HCT116 (cell line): ENCODE measurements at regions not wholly inside any gene's neighbourhood (a gene's known extent, or its start where the extent isn't known, plus 50 kb on each side); places are given as distances from the start of the nearest gene placed in this dataset.

ENCODE experiments used
- ATAC-seq: fragments of 200-7000 bp; cut with Tn5 transposase; 2 replicates; pipeline ENCODE4 v1.9.1; 2020; ENCODE audit warnings: mild to moderate bottlenecking, moderate library complexity
- BruUV-seq: library from RNA; stranded (reverse); fragments of 400-500 nt; replicated peaks from 2 replicates; lab custom pipeline; 2021; lab: Mats Ljungman, UMichigan
- CTCF ChIA-PET: fragments of 300-600 bp; sonication (Branson Sonifier 250); formaldehyde crosslinking; loops from one replicate; lab custom pipeline; 2021; ENCODE audit warnings: antibody characterized with exemption; lab: Charles Lee
- POLR2A ChIA-PET: fragments of 300-600, 350-600 bp; sonication (Branson Sonifier 250); formaldehyde crosslinking; loops from one replicate; lab custom pipeline; 2021; ENCODE audit warnings: antibody characterized with exemption; lab: Charles Lee
- RAD21 ChIA-PET, 2 experiments: fragments of 300-600 bp; sonication (Branson Sonifier 250); formaldehyde crosslinking; loops; one replicate each; lab custom pipeline; 2023; ENCODE audit warnings: low total read pairs in 2 of 2; ENCODE audit not compliant: uncharacterized antibody in 2 of 2, unreplicated experiment in 2 of 2, low non-redundant PET in 1 of 2; lab: Charles Lee
- DNase-seq: peaks from one replicate; pipeline ENCODE4 v3.0.0-alpha.2; 2010; ENCODE audit warnings: low read depth, low spot score
- H2AFZ ChIP-seq: fragments of 200-600 bp; shearing (Covaris generic), sonication (generic); 2 replicates; pipeline ENCODE4 v1.6.1; 2017; ENCODE audit warnings: low read depth, mixed run types, mixed read lengths, antibody characterized with exemption, low read length; ENCODE audit not compliant: poor library complexity, severe bottlenecking
- H3K27ac ChIP-seq: 2 replicates; pipeline ENCODE4 v1.5.1; 2012; ENCODE audit warnings: low read depth, low read length
- H3K27me3 ChIP-seq: fragments of 200-600 bp; sonication (generic); 2 replicates; pipeline ENCODE4 v1.6.1; 2016; ENCODE audit warnings: mixed run types, low read length, mixed read lengths; ENCODE audit not compliant: insufficient read depth
- H3K36me3 ChIP-seq, 2 experiments: fragments of 200-500 bp in 1 of 2; fragments of 200-600 bp in 1 of 2; sonication (Bioruptor generic) in 1 of 2; sonication (generic) in 1 of 2; 2 replicates each; pipeline versions ENCODE4 v1.5.1 to v1.6.1; 2014 to 2016; ENCODE audit warnings: low read length in 2 of 2, inconsistent platforms in 1 of 2, mixed read lengths in 1 of 2, mixed run types in 1 of 2; ENCODE audit not compliant: insufficient read depth in 2 of 2, control insufficient read depth in 1 of 2
- H3K4me1 ChIP-seq, 2 experiments: fragments of 200-600 bp in 1 of 2; sonication (generic) in 1 of 2; 2 replicates each; pipeline versions ENCODE4 v1.5.1 to v1.6.1; 2012 to 2017; ENCODE audit warnings: low read length in 2 of 2, inconsistent platforms in 1 of 2, mild to moderate bottlenecking in 1 of 2, mixed read lengths in 1 of 2, mixed run types in 1 of 2, moderate library complexity in 1 of 2; ENCODE audit not compliant: insufficient read depth in 2 of 2, control insufficient read depth in 1 of 2
- H3K4me2 ChIP-seq: fragments of 200-600 bp; sonication (generic); 2 replicates; pipeline ENCODE4 v1.6.1; 2017; ENCODE audit warnings: mixed run types, low read length, mixed read lengths
- H3K4me3 ChIP-seq, 2 experiments: fragments of 200-600 bp in 1 of 2; sonication (generic) in 1 of 2; replicated peaks in 1 of 2; 2 replicates each; pipeline ENCODE4 v1.5.1; 2011 to 2016; ENCODE audit warnings: low read length in 2 of 2, control low read depth in 1 of 2, low read depth in 1 of 2, mild to moderate bottlenecking in 1 of 2, mixed read lengths in 1 of 2, mixed run types in 1 of 2
- H3K79me2 ChIP-seq: fragments of 200-600 bp; sonication (generic); 2 replicates; pipeline ENCODE4 v1.6.1; 2017; ENCODE audit warnings: mild to moderate bottlenecking, mixed run types, low read length, moderate library complexity, mixed read lengths; ENCODE audit not compliant: insufficient read depth
- H3K9ac ChIP-seq: fragments of 200-600 bp; sonication (generic); 2 replicates; pipeline ENCODE4 v1.6.1; 2016; ENCODE audit warnings: low read length, mixed read lengths
- H3K9me2 ChIP-seq: fragments of 200-600 bp; sonication (generic), shearing (Covaris generic); 2 replicates; pipeline ENCODE4 v1.6.1; 2017; ENCODE audit warnings: mixed run types, mild to moderate bottlenecking, moderate library complexity; ENCODE audit not compliant: insufficient read depth
- H3K9me3 ChIP-seq, 2 experiments: fragments of 200-500 bp in 1 of 2; fragments of 200-600 bp in 1 of 2; sonication (Bioruptor generic) in 1 of 2; sonication (generic) in 1 of 2; 2 replicates each; pipeline ENCODE4 v1.6.1; 2014 to 2017; ENCODE audit warnings: low read length in 2 of 2, mixed read lengths in 2 of 2, inconsistent platforms in 1 of 2, low read depth in 1 of 2, mild to moderate bottlenecking in 1 of 2, mixed run types in 1 of 2, moderate library complexity in 1 of 2; ENCODE audit not compliant: control insufficient read depth in 1 of 2, insufficient read depth in 1 of 2
- H4K20me1 ChIP-seq: fragments of 200-600 bp; sonication (generic), shearing (Covaris generic); 2 replicates; pipeline ENCODE4 v1.6.1; 2017; ENCODE audit warnings: mixed run types, mild to moderate bottlenecking, moderate library complexity; ENCODE audit not compliant: insufficient read depth
- ATF3 ChIP-seq: IDR thresholded peaks from 2 replicates; pipeline ENCODE4 v1.6.1; 2012
- CBX3 ChIP-seq: IDR thresholded peaks from 2 replicates; pipeline ENCODE4 v1.6.1; 2012; ENCODE audit warnings: low read depth
- CEBPB ChIP-seq: IDR thresholded peaks from 2 replicates; pipeline ENCODE4 v1.6.1; 2012; ENCODE audit warnings: low read depth
- CTCF ChIP-seq, 3 experiments: fragments of 200-600 bp in 1 of 3; sonication (generic) in 1 of 3; IDR thresholded peaks in 2 of 3; conservative IDR thresholded peaks in 1 of 3; 2 replicates each; pipeline ENCODE4 v1.5.1; 2012 to 2017; ENCODE audit warnings: low read depth in 2 of 3, low read length in 2 of 3, antibody characterized with exemption in 1 of 3, borderline replicate concordance in 1 of 3, control low read depth in 1 of 3, mild to moderate bottlenecking in 1 of 3, mixed read lengths in 1 of 3, mixed run types in 1 of 3, moderate library complexity in 1 of 3; ENCODE audit not compliant: insufficient read depth in 1 of 3
- ELF1 ChIP-seq: IDR thresholded peaks from 2 replicates; pipeline ENCODE4 v1.6.1; 2012; ENCODE audit warnings: low read depth, borderline replicate concordance
- EZH2 ChIP-seq: fragments of 200-600 bp; sonication (generic); IDR thresholded peaks from 2 replicates; pipeline ENCODE4 v1.6.1; 2017; ENCODE audit warnings: antibody characterized with exemption, mixed run types
- JUND ChIP-seq: IDR thresholded peaks from 2 replicates; pipeline ENCODE4 v1.6.1; 2012
- MAX ChIP-seq: IDR thresholded peaks from 2 replicates; pipeline ENCODE4 v1.6.1; 2012
- POLR2A ChIP-seq: IDR thresholded peaks from 2 replicates; pipeline ENCODE4 v1.7.0; 2011; ENCODE audit warnings: borderline replicate concordance; ENCODE audit not compliant: insufficient read depth, insufficient read length; ENCODE audit errors: extremely low read depth
- POLR2AphosphoS5 ChIP-seq: IDR thresholded peaks from 2 replicates; pipeline ENCODE4 v1.6.1; 2011; ENCODE audit warnings: mild to moderate bottlenecking, low read depth, low read length, moderate library complexity
- RAD21 ChIP-seq: IDR thresholded peaks from 2 replicates; pipeline ENCODE4 v1.6.1; 2012; ENCODE audit warnings: low read depth, mild to moderate bottlenecking
- REST ChIP-seq: IDR thresholded peaks from 2 replicates; pipeline ENCODE4 v1.6.1; 2012; ENCODE audit warnings: low read depth
- SIN3A ChIP-seq: IDR thresholded peaks from 2 replicates; pipeline ENCODE4 v1.6.1; 2012; ENCODE audit warnings: low read depth
- TCF7L2 ChIP-seq: IDR thresholded peaks from 2 replicates; pipeline ENCODE4 v1.7.0; 2011; ENCODE audit warnings: borderline replicate concordance, inconsistent platforms; ENCODE audit not compliant: insufficient read depth, insufficient read length; ENCODE audit errors: extremely low read depth
- YY1 ChIP-seq: IDR thresholded peaks from 2 replicates; pipeline ENCODE4 v1.6.1; 2011; ENCODE audit warnings: low read length, low read depth, moderate library complexity, mild to moderate bottlenecking; ENCODE audit not compliant: insufficient replicate concordance; ENCODE audit errors: extremely low read depth
- ZBTB33 ChIP-seq: IDR thresholded peaks from 2 replicates; pipeline ENCODE4 v1.6.1; 2011; ENCODE audit warnings: mild to moderate bottlenecking, low read length, moderate library complexity; ENCODE audit not compliant: insufficient replicate concordance; ENCODE audit errors: extremely low read depth
- ZNF274 ChIP-seq: fragments of 200-500 bp; sonication (Bioruptor generic); IDR thresholded peaks from 2 replicates; pipeline ENCODE4 v1.6.1; 2014; ENCODE audit warnings: mild to moderate bottlenecking, low read depth, low read length, inconsistent platforms
- intact Hi-C: fragments of 100-400 bp; cut with micrococcal nuclease; formaldehyde crosslinking; loops from 2 replicates; pipeline ENCODE4 v1.10.0; 2022

GRCh38 chr3:61466357-61466756, 95.0 kb upstream of the PTPRG start:
- no peaks in the 10 kb centered on the region for H3K36me3 ChIP-seq
- intact Hi-C loops = no loop called here
- no peak overlapping the region for H3K27ac ChIP-seq
- ChIA-PET POLR2A (no interaction called here), CTCF (interaction anchor here (1.8 kb wide), 1 partner anchor 64 kb away, joined by 3 read pairs; no protein-coding TSS in a partner anchor), RAD21 (no interaction called here)
- ATAC-seq (no peak), DNase-seq (no peak)
- H3K9me3 ChIP-seq = no peaks in the 10 kb centered on the region
- no peaks in the 10 kb centered on the region for H4K20me1 ChIP-seq
- no peak overlapping the region for H3K4me3 ChIP-seq
- no peak for TF ChIP-seq SIN3A
- no peak for TF ChIP-seq CEBPB
- TF ChIP-seq CBX3 = no peak
- TF ChIP-seq ATF3 = no peak
- TF ChIP-seq POLR2AphosphoS5 = no peak
- no peak for TF ChIP-seq TCF7L2
- TF ChIP-seq RAD21 = no peak
- no peak for TF ChIP-seq MAX
- TF ChIP-seq ZNF274 = no peak
- TF ChIP-seq YY1 = no peak
- no peak for TF ChIP-seq REST
- no peak for TF ChIP-seq EZH2
- TF ChIP-seq ELF1 = no peak
- TF ChIP-seq JUND = no peak
- no peak for TF ChIP-seq POLR2A
- TF ChIP-seq CTCF (IDR thresholded peaks at IDR 0.05 in 2 of 3, conservative IDR thresholded peaks at IDR 0.05 in 1 of 3; ENCODE audit: borderline replicate concordance in 1 of 3, insufficient read depth in 1 of 3, low read depth in 2 of 3, low read length in 2 of 3) = no peak
- TF ChIP-seq ZBTB33 = no peak
- no peak overlapping the region for H3K9ac ChIP-seq
- H3K27me3 ChIP-seq = peaks cover 7% of the 10 kb centered on the region
- BruUV-seq = no TSS peak
- H3K4me1 ChIP-seq = no peaks in the 10 kb centered on the region
- no peak overlapping the region for H3K4me2 ChIP-seq
- H3K9me2 ChIP-seq = no peaks in the 10 kb centered on the region
- no peaks in the 10 kb centered on the region for H3K79me2 ChIP-seq
- no peak overlapping the region for H2AFZ ChIP-seq
